CD4-positive, alpha-beta T cell treated with Interleukin-4 for 4 hours (primary cell): ENCODE measurements at regions not wholly inside any gene's neighbourhood (a gene's known extent, or its start where the extent isn't known, plus 50 kb on each side); places are given as distances from the start of the nearest gene placed in this dataset.
"Not testable (repeated sequence)": the region's sequence is repeated elsewhere in the genome, so short reads cannot be mapped to it uniquely, and the experiment has no call there.

Experiments used
- DNase-seq: peaks from one replicate; pipeline ENCODE4 v3.0.0-alpha.2; 2020

DNA sequence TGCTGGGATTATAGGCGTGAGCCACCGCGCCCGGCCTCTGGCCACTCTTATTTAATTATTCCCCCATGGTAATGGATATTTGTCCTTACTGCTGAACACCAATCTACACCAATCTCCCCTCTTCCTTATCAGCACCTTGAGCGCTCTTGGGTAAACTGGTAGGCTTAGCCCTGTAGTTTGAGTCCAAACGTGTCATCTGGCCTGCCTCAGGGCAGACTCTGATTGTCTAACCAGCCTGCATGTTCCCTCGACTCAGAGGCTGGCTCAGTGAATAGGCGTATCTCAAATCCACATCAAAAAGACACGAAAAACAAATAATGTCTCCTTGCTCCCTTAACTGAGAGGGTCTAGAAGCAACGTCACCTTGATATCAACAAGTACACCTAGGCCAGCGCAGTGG is 260.9 kb downstream of the TFAP2C start:
- no peak for DNase-seq

DNA sequence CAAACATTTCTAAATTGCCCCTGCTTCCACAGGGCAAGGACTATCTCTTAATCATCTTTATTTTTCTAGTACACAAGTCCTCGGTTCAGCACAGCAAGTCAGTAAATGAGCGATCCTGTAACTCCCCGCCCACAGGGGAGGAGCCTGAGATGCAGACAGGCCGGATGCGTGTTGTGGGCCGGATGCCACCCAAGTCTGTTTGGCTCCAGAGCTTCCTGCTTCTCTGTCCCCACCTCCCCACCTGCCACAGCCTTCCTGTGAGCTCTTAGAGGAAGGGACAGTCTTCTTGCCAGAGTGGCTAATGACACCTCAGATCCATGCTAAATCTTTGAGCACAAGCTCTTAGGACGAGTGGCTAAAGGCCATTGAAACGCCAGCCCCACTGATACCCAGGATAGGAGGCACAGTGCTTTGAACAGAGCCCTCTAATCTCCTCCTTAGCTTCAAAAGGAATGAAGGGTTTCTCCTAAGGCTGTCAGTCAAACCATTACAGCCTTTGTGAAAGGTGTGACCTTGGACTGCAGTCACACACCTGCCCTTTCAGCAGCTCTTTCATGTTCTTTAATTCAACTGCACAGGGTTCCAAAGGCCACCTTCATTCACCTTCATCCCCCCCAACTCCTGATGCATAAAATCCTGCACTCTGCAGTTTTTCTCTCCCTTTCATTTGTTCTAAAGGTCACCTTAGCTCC is 264.3 kb downstream of the TFAP2C start:
- DNase-seq, result no peak

DNA sequence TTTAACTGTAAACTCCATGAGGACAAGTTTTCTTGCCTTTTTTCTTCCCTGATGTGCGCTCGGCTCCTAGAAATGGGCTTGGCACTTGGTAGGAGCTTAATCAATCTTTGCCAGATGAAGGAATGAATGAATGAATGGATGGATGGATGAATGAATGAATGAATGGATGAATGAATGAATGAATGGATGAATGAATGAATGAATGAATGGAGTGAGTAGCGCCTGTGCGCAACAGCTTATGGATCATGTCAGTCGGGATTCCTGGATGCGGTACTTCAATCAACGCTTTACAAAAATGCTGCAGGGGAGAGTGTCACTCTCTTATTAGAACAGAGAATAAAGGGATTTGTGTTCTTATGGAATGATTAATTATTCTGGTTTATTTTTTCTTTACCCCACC is 267.3 kb downstream of the TFAP2C start:
- DNase-seq, result no peak

- no peak for DNase-seq
Measured at GRCh38 chr20:56897318-56897957, 268.3 kb downstream of the TFAP2C start.

DNA sequence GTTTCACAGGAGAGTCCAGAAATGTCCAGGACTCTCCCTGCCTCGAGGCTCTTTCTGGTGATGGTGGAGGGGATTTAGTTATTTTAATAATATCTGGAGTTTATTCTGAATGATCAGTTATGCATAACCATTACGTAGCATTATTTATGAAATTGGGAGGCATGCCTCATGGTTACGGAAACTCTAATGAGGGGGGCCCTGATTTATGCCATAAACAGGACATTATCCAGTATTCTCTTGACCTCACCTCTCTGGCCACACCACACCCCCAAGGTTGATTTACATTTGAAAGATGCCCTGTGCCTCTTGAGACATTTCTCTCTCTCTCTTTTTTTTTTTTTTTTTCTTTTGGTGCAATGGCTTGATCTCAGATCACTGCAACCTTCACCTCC is 268.8 kb downstream of the TFAP2C start:
- DNase-seq, result no peak

DNA sequence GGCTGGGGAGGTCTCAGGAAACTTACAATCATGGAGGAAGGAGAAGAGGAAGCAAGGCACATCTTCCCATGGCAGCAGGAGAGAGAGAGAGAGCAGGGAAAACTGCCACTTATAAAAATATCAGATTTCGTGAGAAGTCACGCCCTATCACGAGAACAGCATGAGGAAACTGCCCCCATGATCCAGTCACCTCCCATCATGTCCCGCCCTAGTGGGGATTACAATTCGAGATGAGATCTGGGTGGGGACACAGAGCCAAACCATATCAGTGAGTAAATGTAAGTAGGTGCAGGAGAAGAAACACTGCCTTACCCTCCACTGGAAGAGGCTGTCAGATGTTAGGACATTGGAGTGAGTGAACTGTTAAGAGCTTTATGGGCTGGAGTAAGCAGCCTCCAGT is 270.4 kb downstream of the TFAP2C start:
- no peak for DNase-seq

- no peak for DNase-seq
Measured at GRCh38 chr20:56900252-56900651, 271.1 kb downstream of the TFAP2C start.

GRCh38 chr20:56903421-56903820 is 274.3 kb downstream of the TFAP2C start:
- no peak for DNase-seq

DNA sequence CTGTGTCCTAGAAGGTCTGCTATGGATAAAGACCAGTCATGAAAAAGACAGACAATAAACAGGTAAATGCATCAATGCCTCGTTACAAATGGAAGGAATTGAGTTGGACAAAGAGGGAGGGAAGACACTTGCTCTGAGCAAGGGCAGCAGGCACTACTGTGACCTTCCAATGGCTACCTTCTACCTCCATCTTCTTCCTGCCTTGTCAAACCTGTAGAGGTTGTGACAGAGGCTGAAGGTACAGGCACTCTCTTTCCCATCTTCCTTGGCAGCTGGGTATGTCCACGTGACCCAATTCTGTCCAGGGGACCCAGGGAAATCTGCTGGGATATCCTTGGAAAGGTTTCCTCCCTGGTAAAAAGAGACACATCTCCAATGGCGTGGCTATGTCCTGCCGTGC is 274.8 kb downstream of the TFAP2C start:
- no peak for DNase-seq

GRCh38 chr20:56909918-56910714 is 281.0 kb downstream of the TFAP2C start:
- DNase-seq, result no peak

DNA sequence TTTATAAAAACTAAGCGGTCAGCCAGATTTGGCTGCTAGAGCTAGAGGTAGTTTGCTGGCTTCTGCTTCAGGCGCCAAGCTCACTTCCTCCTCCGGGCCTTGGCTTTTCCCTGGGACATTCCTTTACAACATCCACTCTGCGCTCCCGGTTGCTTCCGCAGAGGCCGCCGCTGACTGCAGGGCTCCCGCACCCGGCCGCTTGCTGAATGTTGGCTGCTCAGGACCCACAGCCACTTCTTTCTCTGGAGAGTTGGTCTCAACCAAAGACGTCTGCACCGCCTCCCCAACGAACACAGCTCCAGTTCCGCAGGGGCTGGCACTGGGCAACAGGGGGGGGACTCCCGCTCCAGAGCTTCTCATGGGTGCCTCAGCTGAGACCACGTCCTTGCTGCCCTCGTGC is 282.8 kb downstream of the TFAP2C start:
- no peak for DNase-seq

GRCh38 chr20:56914532-56914931 is 285.4 kb downstream of the TFAP2C start:
- no peak for DNase-seq

GRCh38 chr20:56916345-56916622 is 287.2 kb downstream of the TFAP2C start:
- DNase-seq, result no peak

- not testable (repeated sequence) for DNase-seq
Measured at GRCh38 chr20:56920041-56920440, 290.9 kb downstream of the TFAP2C start.

- no peak for DNase-seq
Measured at GRCh38 chr20:56922497-56922896, 293.4 kb downstream of the TFAP2C start.

DNA sequence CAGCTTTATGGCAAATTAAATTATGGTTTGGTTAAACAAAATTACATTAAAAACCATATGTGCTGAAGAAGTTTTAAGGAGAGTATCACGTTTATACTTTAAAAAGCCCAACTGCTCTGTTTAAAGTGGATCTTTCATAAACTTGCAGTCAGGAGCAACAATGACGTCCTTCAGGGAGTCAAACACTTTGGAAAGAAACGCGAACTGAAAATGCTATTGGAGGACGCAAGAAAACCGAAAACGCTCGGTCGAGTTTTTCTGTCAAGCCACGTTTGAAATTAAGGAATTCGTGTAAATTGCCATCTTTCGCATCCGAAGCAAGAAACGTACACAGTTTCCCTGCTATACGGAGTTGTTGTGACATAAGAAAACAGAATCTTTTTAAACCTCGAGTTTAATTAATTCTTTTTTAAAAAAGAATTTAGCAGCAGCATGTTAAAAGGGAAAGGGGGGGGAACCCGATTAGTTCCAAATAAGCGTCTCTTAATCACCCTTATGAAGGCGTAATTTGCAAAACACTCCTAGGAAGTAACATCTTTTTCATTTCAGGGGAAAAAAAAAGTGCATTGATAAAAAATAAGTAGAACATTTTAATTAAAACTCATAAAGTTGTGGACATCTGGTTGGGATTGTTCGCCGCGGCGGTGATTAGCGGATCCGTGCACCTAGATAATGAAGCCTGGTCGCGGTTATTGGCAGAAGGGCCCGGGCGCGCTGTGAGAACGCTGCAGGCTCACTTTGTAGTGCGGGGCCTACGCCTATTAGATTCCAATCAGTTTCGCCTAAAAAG is 295.4 kb downstream of the TFAP2C start:
- DNase-seq, result no peak

GRCh38 chr20:56925082-56925830 is 296.1 kb downstream of the TFAP2C start:
- no peak for DNase-seq

DNA sequence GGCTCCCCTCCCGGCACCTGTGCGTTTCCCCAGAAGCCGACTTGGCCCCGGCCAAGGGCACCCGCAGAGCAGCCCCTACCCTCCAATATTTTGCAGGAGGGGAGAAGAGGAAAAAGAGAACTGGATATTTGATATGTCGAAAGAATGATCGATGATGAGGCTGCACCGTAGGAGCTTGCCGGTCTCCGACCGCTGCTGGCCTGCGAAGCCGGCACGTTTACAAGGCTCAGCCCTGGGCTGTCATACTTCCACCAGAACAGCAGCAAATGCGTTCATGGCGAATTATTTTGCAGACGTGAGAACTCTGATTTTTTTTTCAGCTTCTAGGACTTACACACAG is 296.7 kb downstream of the TFAP2C start:
- DNase-seq, result no peak

DNA sequence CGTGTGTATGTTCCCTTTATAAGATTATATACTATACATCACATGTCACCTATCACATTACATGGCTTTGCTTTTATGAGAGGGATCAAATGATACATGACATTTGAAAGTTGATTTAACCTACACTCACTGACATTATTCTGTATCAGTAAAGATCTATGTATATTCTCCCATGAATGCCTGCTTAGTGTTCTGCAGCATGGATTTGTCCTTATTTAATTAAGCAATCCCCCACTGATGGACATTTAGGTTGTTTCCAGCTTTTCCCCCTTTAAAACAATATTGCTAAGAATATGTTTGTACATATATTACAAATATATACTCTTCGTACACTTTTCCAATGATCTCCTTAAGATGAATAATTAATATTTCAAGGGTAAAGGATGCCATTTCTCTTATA is 297.4 kb downstream of the TFAP2C start:
- no peak for DNase-seq

DNA sequence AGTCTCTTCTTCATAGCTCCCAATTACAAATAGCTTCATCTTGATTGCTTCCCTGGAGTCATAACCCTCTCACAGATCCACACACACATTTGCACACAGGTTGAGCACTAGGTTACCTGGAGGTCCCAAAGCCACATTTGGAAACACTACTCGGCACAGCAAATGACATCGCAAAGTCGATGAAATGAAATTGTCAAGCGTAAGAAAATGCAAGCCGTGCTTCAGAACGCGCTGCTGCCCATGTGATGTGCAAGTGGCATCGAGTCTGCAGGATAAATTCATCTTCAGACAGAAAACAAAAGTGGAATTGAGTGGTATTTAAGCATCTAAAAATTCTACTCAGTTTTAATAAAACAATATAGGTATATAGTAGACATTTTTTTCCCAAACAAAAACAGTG is 298.0 kb downstream of the TFAP2C start:
- DNase-seq, result no peak

GRCh38 chr20:56928007-56928406 is 298.9 kb downstream of the TFAP2C start:
- DNase-seq, result no peak

DNA sequence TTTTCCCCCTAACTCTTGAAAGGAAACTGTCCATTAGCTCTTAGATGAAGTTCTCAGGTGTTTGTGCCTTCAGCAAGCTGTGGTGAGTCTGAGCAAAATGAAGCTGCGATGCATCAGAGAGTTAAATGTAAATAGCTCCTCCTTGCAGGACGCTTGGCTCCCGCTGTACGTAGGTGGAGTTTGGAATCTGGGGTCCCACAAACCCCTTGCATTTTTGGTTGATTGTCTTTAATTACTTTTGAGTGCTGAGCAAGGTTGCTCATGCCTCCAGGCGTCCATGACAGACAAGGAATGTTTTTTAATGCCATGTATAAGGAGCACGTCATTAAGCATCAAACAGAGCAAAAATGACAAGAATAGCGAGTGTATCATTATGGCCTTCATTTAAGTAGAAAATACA is 300.5 kb downstream of the TFAP2C start:
- DNase-seq, result no peak

DNA sequence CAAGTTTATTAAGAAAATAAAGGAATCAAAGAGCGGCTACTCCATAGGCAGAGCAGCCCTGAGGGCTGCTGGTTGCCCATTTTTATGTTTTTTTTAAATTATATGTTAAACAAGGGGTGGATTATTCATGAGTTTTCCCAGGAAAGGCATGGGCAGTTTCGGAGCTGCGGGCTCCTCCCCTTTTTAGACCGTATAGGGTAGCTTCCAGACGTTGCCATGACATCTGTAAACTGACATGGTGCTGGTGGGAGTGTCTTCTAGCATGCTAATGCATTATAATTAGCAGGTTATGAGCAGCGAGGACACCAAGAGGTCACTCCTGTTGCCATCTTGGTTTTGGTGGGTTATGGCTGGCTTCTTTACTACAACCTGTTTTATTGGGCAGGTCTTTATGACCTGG is 301.8 kb downstream of the TFAP2C start:
- no peak for DNase-seq
